ENCODE measurements at regions not wholly inside any gene's neighbourhood (a gene's known extent, or its start where the extent isn't known, plus 50 kb on each side); places are given as distances from the start of the nearest gene placed in this dataset.

DNA sequence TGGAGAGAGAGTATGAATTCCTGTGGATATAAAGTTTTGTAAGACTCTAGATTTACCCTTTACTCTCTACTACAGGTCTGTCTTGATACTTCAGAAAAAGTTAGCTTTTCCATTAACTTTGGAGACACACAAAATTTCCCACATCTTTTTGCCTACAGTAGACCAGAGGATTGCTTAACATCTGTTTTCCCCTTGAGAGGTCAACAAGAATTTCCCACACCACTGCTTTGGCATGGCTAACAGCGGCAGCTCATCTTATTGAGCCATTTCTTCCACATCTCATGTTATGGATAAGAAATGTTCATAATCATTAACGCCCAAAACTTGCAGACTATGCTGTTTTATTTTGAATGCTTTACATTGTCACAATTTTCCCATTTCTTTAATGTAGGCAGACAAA, 273.6 kb upstream of the RGPD4 start:
- no peak for DNase-seq (ENCODE audit: low read depth in 2 of 2)

DNA sequence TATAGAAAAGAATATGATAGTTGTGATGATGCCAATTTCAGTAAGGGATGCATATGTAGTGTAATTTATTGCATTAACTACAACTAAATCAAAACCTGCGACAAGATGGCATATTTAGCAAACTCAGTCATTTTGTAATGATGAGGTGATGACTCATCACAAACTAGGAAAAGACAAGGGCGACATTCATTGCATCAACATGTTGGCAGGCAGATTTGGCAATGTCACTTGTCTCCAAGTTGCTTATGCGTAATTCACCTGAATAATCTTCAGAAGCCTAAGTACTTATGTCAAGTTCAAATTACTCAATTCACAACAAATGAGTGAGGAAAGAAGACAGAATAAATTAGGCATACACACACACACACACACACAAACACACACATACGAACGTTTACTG, 273.2 kb upstream of the RGPD4 start:
- no peak for DNase-seq (ENCODE audit: low read depth in 2 of 2)

DNA sequence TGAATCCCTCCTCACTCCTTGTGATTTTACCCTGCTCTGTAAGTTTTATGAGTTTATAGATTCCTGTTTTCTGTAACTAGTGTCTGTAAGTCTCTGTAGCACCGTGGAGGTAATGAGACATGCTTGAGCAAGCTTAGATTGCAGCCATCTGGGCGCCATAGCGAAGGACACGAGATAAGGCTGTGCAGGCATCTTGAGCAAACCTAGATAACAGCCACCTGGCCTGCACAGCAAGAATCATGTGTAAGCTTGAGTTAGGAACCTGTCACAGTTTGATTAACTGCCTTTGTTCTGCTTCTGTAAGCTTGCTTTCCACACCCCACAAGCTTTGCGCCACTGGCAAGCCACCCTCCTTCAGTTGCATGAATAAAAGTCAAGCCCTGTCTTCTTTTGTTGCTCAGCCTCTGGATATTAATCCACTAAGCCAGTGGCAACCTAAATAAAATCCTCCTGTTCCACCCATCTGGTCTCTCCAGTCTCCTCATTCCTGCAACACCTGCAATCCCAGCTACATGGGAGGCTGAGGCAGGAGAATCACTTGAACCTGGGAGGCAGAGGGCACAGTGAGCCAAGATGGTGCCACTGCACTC, 270.6 kb upstream of the RGPD4 start:
- no peak for DNase-seq (ENCODE audit: low read depth in 2 of 2)

DNA sequence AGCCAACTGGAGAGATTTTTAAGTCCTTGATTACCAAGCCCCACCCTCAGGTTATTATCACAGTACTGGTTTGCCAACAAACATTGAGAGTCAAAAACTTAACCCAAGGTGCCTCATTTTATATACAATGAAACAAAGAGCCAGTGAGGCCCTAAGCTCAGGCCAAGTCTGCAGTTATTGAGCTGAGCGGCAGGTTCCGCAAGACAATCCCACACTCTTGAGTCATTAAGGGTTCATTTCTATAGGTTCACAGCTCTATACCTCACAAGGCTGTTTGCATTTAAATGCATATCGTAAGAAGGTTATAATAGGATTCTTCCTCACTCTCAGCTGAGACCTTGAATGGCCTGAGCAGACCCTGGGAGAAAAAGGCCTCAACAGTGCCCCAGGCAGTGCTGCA, 268.4 kb upstream of the RGPD4 start:
- no peak for DNase-seq (ENCODE audit: low read depth in 2 of 2)

DNA sequence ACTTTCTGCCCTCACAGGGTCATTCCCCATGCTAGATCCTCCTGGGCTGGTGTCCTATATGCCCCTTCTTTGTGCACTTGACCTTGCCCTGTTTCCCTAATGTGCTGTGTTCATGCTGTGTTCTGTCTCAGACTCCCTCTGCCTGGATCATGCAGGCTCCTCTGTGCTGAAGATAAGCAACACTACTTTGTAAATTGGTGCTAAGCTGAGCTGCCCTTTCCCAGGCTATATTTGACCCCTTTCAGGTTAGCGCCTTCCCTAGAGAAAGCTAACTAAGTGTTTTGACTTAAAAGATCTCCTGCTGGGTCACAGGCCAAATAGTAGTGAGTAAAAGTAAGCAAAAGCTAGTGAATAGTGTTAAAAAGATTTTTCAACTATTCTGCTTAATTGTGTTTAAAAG, 257.2 kb upstream of the RGPD4 start:
- no peak for DNase-seq (ENCODE audit: low read depth in 2 of 2)

DNA sequence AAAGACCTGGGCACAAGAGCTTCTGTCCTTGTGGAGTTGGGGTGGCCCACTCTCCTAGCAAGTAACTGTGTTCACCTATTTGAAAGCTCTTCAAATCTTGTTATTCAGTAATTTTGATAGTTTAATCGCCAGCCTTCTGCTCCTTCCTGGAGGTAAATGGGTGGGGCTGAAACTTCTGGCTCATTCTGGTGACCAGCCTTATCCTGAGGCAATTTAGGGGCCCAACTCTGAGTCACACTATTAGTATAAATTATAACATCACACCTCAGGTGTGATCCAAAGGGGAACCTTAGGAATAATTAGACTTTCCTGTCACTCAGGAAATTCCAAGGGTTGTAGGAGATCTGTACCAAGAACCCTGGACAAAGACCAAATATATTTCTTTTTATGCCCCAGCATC, 255.8 kb upstream of the RGPD4 start:
- DNase-seq (ENCODE audit: low read depth in 2 of 2), result no peak

DNA sequence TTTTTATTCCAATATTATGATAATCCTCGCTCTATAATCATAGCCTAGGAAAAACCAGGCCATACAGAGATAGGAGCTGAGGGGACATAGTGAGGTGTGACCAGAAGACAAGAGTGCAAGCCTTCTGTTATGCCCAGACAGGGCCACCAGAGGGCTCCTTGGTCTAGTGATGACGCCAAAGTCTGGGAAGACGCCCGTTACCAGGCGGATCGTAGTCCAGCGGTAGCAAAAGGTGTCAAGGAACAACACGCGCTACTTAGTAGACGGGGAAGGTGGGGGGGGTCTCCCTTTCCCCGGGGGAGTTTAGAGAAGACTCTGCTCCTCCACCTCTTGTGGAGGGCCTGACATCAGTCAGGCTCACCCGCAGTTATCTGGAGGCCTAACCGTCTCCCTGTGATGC, 253.8 kb upstream of the RGPD4 start:
- DNase-seq (ENCODE audit: low read depth in 2 of 2), result peak in 1 of 2 donors; percentile 1

DNA sequence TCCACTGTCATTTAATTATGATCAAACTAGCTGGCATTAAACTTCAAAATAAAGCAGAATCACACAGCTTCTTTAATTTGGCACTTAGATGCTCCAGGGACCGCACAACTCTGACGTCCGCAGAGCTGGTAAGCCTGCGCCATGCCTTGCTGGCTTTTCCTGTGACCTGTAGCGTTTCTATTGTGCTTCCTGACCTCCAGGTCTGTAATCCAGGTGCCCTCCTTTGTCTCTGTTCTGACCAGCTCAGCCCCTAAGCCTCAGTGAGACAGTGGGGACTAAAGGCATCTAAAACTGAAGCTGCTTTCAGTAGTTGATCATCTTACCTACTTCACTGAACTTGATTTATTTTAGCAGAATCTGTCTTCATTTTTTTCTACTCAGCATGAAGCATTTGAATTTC, 249.7 kb upstream of the RGPD4 start:
- no peak for DNase-seq (ENCODE audit: low read depth in 2 of 2)

DNA sequence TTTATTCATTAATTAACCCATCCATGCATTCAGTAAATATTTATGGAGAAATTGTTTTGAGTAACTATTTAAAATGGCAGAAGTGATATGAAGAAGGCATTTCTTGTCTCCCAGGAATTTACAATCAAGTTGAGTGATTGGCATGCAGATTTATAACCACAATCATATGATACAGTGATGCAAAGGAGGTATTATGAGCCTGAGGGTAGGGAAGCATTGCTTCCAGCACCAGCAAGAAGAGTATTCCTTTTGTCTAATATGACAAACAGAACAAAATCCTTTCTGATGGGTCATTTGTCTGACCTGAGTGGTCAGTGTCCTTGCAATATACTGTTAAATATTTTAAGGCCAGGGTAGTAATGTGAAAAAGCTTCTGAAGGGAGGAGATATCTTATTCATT, 244.2 kb upstream of the RGPD4 start:
- no peak for DNase-seq (ENCODE audit: low read depth in 2 of 2)

DNA sequence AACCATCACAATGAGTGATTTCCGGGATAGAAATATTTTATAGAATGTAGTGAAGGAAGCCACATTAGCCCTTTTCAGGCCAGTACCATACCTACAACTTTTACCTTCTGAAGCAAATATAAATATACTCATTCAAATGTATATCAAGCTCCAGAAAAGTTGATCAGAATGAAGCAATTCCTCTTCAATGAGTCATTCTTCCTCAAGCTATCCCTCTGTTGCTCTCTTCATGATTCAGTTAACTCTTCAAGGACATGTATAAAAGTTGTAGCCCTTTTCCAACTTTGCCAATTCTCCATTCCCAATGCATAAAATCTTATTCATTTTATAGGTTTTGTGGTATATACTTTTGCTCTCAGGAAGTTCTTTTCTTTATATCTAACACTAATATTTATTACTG, 242.1 kb upstream of the RGPD4 start:
- no peak for DNase-seq (ENCODE audit: low read depth in 2 of 2)

DNA sequence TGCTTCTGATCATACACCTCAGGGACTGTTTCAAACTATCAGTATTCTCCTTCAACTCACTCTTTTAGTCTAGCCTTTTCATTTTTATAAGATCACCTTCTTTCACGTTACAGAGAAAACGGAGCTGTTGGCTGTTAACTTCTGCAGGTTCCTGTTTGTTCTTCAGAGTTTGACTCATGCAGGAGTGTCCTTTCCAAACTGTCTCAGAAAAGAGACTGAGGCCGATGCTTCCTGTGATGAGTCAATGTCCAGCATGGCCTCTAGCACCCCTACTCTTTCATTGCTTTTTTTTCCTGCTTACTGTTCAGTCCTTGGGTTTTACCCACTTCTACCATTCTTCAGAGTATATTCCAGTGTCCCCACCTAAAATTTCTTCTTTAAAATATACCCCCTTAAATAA, 240.8 kb upstream of the RGPD4 start:
- DNase-seq (ENCODE audit: low read depth in 2 of 2), result no peak

DNA sequence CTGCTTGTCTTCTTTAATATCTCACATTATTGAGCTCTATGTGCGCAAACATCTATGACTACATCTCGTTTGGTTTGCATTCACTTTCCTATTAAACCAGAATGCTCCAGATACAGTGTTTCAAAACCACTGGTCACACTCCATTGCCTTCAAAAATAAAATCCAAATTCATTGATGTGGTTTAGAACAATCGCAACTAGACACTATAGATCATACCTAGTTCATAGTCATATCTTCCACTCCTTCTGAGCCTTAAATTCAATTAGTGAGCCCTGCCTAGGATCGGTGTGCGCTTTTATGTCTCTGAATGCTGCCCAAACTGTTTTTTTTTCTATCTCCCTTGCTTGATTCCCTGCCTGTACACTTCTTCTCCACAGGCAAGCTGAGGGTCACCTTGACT, 238.5 kb upstream of the RGPD4 start:
- no peak for DNase-seq (ENCODE audit: low read depth in 2 of 2)

DNA sequence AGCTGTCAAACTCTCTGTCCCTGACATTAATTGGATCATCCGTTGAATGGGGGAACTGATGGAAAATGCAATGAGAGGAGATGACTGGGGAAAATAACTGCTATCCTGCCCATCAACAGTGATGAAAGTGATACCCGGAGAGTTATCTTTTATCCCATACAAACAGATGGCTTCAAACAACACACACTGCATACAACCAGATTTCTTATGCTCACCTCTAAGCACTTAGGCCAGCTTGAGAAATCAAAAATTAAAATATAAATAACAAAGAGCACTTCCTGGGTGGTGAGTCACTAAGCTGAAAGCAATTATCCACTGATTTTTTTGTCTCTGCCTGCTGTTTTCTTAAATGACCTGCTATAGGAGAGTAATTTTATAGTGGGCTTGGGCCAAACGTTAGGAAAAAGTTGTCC, 237.6 kb upstream of the RGPD4 start:
- DNase-seq (ENCODE audit: low read depth in 2 of 2), result no peak

DNA sequence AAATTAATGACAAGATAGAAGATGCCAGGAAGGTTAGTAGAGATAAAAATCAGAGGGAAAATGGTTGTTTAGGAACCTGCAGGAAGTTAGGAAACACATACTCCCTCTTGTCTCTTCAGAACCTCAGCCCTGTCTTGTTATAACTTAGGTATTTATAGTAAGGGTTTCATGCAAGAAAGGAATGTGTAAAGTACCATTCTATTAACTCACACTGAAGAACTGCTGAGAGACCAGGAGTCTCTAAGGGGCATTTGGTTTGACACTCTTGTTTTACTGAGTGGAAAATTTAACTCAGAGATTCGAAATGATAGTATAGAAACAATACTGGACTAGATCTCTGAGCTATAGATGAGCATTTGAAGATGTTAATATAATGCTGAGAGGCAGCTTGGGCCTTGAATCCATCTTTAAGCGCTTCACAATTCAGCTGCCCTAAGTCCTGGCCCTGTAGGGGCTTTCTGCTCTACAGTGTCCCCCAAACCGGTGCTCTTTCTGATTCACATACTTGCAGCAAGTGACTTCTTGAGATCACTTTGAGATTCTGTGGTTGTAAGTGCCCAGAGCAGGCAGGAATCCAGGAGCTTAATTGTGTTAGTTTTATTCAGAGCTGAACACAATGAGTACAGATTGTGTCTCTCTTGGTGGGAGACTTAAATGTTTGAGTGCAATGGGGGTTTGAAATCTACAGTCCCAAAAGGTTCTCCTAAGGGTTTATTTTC, 235.0 kb upstream of the RGPD4 start:
- no peak for DNase-seq (ENCODE audit: low read depth in 2 of 2)

DNA sequence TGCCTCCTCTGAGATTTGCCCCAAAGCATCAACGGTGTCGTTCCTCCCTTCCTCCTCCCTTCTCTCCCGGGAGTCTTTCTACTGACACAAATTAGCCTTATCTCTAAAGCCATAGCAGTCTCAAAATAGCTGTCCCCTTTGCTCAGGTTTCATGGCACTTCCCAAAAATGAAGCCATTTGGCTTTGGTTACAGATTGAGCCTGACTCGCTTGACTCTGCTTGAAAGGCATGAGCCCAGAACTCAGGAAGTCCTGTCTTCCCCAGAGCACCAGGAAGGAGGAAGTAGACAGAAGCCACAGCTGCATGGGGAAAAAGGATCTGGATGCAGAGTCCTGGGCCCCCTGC, 234.4 kb upstream of the RGPD4 start:
- no peak for DNase-seq (ENCODE audit: low read depth in 2 of 2)

DNA sequence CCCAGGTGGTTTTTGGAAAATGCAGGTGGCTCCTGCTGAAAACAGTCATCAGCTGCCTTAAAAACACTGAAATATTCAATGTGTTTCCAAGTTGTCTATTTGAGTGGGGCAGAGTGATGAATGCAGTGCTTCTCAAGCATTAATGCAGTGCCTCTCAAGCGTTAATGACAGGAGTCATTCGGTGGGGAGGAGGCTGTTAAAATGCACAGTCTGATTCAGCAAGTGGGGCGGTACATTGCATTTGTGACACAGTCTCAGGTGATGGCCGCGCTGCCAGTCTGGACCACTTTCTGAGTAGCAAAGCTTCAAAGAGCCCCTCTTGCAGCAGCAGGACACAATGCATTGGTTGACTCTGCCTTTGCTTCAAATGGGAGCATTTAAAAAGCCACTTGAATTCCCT, 231.4 kb upstream of the RGPD4 start:
- no peak for DNase-seq (ENCODE audit: low read depth in 2 of 2)

DNA sequence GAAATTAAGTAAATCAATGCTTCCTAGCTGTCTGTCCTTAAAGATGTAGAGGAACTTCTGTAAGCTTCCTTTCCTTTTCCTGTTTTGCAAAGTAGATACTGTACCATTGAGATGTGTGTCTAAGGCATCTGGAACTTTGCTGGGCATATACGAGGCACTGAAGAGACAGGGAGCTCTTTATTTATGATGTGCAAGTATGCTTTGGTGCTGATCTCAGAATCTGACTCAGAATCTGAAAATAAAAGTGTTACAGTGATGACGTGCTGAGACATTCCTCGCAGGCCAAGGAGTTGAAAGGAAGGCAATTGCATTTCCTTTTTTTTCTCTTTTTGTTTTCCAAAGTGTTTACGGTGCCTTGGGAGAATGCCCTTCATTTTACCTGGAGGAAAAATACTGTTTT, 230.9 kb upstream of the RGPD4 start:
- DNase-seq (ENCODE audit: low read depth in 2 of 2), result no peak

DNA sequence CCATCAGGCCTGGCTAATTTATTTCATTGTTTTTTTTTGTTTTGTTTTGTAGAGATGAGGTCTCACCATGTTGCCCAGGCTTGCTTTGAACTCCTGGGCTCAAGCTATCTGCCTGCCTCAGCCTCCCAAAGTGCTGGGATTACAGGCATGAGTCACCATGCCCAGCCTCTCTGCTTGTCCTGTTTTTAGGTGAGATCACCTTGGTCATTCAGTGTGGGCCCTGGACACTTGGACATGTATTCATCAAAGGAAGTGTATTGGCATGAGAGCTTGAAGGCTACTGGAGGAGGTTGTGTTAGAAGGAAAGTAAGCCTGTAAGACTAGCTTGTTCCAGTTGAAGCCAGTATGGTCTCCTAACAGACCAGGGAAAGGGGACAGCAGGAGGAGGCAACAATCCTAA, 229.2 kb upstream of the RGPD4 start:
- DNase-seq (ENCODE audit: low read depth in 2 of 2), result no peak

DNA sequence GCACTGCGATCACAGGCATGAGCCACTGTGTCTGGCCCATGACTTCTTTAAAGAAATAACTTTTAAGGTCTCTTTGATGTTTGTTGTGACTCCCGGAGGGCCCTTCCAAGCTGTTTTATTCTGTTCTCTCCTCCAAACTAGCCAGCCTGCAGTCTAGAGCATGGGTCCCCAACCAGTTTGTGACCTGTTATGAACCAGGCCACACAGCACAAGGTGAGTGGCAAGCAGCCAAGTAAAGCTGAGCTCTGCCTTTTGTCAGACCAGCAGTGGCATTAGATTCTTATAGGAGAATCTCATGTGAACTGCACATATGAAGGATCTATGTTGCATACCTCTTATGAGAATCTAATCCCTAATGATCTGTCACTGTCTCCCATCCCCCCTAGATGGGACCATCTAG, 223.9 kb upstream of the RGPD4 start:
- DNase-seq (ENCODE audit: low read depth in 2 of 2), result no peak

DNA sequence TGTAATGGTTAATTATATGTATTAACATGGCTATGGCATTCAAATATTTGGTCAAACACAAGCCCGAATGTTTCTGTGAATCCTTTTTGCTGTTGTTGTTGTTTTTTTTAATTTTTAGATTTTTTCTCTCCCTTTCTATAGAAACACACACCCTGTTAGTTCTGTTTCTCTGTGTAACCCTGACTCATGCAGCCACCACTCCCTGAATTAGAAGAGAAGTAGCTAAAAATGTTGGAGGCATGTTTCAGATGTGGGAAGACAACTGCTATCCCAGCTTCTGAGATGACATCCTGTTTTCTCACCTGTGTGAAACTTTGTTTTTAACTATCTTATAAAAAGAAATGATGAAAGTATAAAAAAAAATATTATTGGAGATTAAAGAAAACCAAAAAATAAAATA, 219.6 kb upstream of the RGPD4 start:
- no peak for DNase-seq (ENCODE audit: low read depth in 2 of 2)

DNA sequence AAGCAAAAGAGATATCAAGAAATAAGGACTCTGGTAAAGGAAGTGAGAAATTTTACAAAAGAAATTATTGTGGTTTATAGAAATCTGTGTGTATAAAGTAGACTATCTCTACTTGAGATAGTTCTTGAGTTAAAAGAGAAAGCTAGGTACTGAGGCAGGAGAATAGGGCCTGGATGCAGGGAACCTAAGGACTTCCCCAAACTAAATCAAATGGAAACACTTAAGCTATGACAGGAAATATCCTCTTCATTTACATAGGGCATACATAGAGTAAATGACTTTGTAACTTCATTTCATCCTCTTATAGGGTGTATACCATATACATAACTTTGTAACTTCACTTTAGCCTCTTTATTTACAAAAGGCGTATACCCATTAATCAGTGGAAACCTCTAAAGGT, 219.2 kb upstream of the RGPD4 start:
- no peak for DNase-seq (ENCODE audit: low read depth in 2 of 2)

DNA sequence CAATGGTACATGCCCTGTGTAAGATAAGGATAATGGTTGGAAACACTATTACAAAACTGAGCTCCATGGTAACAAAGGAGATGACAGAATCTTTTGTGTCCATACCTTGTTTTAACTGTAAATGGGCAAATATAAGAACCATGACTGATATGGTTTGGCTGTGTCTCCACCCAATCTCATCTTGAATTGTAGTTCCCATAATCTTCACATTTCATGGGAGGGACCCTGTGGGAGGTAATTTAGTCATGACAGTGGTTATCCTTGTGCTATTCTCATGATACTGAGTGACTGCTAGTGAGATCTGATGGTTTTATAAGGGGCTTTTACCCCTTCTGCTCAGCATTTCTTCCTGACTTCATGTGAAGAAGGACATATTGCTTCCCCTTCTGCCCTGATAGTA, 211.7 kb upstream of the RGPD4 start:
- no peak for DNase-seq (ENCODE audit: low read depth in 2 of 2)

DNA sequence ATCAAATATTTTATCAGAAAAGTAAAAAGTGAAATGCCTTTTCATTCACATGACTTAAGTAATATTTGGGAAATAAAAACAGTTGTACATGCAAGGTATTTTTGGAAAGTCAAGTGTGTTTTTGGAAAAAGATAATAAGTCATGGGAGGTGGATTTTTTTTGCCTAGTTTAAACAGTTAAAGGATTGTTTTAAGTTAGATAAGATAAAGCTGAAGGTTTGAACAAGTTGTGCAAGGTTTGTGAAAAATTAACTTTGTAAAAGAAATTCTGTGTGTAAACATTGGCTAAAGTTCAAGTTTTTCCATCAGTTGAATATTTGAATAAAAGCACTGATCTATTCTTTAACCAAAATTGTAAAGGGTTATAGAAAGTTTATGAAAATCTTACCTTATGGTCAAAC, 207.9 kb upstream of the RGPD4 start:
- no peak for DNase-seq (ENCODE audit: low read depth in 2 of 2)

All from stimulated activated CD4-positive, alpha-beta T cell treated with anti-CD3 and anti-CD28 coated beads, Interleukin-4, amount 100 ng/mL, for 48 hours (primary cell).